Mucosa of rectum (tissue), 2 donors: ENCODE measurements at regions not wholly inside any gene's neighbourhood (a gene's known extent, or its start where the extent isn't known, plus 50 kb on each side); places are given as distances from the start of the nearest gene placed in this dataset.

Source experiments
- H3K27ac ChIP-seq, 2 donors: one replicate each; pipeline ENCODE4 v1.7.0; 2013; ENCODE audit warnings: inconsistent platforms in 2 of 2, low read depth in 2 of 2, low read length in 2 of 2
- H3K27me3 ChIP-seq, 2 donors: one replicate each; pipeline ENCODE4 v1.7.0; 2013; ENCODE audit warnings: low read length in 2 of 2; ENCODE audit not compliant: control insufficient read depth in 2 of 2, insufficient read depth in 2 of 2
- H3K36me3 ChIP-seq, 2 donors: one replicate each; pipeline ENCODE4 v1.7.0; 2013; ENCODE audit warnings: low read length in 2 of 2; ENCODE audit not compliant: control insufficient read depth in 2 of 2, insufficient read depth in 2 of 2
- H3K4me1 ChIP-seq, 2 donors: one replicate each; pipeline ENCODE4 v1.7.0; 2013; ENCODE audit warnings: low read length in 2 of 2, mild to moderate bottlenecking in 1 of 2; ENCODE audit not compliant: control insufficient read depth in 2 of 2, insufficient read depth in 2 of 2
- H3K4me3 ChIP-seq, 2 donors: one replicate each; pipeline ENCODE4 v1.7.0; 2013; ENCODE audit warnings: low read length in 2 of 2
- H3K9ac ChIP-seq, 2 donors: one replicate each; pipeline ENCODE4 v1.7.0; 2013; ENCODE audit warnings: low read length in 2 of 2, low read depth in 1 of 2, mild to moderate bottlenecking in 1 of 2
- H3K9me3 ChIP-seq, 2 donors: one replicate each; pipeline ENCODE4 v1.7.0; 2013; ENCODE audit warnings: low read length in 2 of 2; ENCODE audit not compliant: control insufficient read depth in 2 of 2
- donor health status: healthy.
- donor health status: Normal muscosa, but diverticular disease.

DNA sequence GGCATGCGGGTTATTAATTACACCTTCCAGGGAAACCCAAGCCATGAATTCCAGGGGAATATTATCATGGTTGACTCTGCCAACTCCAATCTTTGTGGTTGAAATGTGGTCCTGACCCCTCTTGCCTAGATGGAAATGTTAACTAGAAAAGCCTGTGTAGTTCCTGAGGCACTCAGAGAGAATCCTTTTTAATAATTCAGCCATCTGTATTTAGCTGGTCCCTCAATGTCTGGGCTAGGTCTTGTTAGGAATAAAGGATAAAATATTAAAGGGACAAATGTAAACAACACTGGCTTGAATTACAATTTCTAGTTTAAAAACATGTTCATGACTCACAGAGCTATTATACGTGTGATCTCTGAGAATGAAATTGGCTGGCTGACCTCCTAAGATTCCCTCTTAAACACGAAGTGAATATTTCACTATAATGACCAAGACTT is 435.2 kb upstream of the SUCLG2 start:
- no peaks in the 10 kb centered on the region for H3K9me3 ChIP-seq
- no peaks in the 10 kb centered on the region for H3K36me3 ChIP-seq
- H3K4me3 ChIP-seq = no peak overlapping the region
- H3K27me3 ChIP-seq = no peaks in the 10 kb centered on the region
- H3K27ac ChIP-seq = no peak overlapping the region
- H3K4me1 ChIP-seq = no peaks in the 10 kb centered on the region
- no peak overlapping the region for H3K9ac ChIP-seq

DNA sequence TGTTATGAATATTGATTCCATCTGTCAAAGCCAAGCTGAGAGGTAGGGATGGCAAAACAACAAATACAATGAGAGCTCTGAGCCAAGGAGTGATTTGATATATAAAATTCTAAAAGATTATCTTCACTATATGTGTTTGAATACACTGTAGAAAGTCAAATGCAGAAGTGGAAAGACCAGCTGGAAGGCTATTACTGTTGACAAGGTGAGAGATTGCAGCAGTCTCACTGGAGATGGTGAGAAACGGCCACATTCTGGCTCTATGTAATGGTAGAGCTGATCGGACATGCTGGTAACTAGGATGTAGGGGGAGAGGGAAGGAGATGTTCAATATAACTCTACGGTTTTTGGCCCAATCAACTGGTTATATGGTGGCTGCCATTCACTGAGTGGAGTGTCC is 434.2 kb upstream of the SUCLG2 start:
- Histone ChIP-seq H3K4me1 (no peaks in the 10 kb centered on the region), H3K9me3 (no peaks in the 10 kb centered on the region), H3K36me3 (no peaks in the 10 kb centered on the region), H3K27me3 (no peaks in the 10 kb centered on the region), H3K9ac (no peak overlapping the region), H3K4me3 (no peak overlapping the region), H3K27ac (no peak overlapping the region)

DNA sequence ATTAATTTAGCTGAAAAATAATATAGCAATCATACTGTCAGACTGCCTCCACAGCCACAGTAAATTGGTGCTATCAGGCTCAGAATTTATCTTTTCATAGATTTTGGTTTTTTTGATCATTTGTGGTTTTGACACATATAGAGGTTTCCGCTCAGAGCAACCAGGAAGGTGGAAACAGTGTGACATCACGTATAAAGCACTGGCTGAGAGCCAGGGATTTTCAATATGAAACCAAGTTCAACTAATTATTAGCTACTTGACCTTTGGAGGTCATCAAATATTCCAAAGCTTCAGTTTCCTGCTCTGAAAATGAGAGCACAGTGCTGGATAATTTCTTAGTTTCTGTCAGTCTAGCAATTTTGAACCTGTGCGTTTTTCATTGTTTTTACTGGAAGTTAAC is 433.8 kb upstream of the SUCLG2 start:
- no peak overlapping the region for H3K4me3 ChIP-seq
- no peaks in the 10 kb centered on the region for H3K9me3 ChIP-seq
- H3K27ac ChIP-seq = no peak overlapping the region
- H3K9ac ChIP-seq = no peak overlapping the region
- H3K36me3 ChIP-seq = no peaks in the 10 kb centered on the region
- H3K4me1 ChIP-seq = no peaks in the 10 kb centered on the region
- H3K27me3 ChIP-seq = no peaks in the 10 kb centered on the region

DNA sequence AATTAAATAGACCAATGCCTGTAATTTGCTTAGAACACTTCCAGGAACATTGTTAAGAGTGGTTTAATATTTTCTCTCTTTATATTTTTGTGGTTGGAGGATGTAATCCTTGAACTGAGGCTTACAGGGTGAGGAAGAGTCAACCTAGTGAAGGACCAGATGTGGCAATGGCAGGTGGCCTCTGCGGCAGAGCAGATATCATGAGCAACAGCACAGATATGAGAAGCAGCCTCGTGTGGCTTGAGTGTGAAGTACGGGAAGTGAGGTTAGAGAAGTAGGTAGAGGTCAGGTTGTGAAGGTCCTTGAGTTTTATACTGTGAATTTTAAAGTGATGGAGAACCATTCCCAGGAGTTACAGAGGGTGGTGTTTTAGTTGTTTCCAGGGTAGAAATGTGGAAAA is 417.6 kb upstream of the SUCLG2 start:
- H3K27me3 ChIP-seq = no peaks in the 10 kb centered on the region
- no peaks in the 10 kb centered on the region for H3K4me1 ChIP-seq
- no peak overlapping the region for H3K4me3 ChIP-seq
- no peaks in the 10 kb centered on the region for H3K9me3 ChIP-seq
- no peaks in the 10 kb centered on the region for H3K36me3 ChIP-seq
- H3K27ac ChIP-seq = no peak overlapping the region
- no peak overlapping the region for H3K9ac ChIP-seq

DNA sequence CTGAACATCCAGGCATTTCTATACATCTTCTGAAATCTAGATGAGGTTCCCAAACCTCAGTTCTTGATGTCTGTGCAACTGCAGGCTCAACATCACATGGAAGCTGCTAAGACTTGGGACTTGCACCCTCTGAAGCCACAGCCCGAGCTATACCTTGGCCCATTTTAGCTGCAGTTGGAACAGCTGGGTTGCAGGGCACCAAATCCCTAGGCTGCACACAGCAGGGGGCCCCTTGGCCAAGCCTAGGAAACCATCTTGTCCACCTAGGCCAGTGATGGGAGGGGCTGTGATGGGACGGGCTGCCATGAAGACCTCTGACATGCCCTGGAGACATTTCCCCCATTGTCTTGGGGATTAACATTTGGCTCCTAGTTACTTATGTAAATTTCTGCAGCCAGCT is 415.8 kb upstream of the SUCLG2 start:
- Histone ChIP-seq H3K27ac (no peak overlapping the region), H3K27me3 (no peaks in the 10 kb centered on the region), H3K36me3 (no peaks in the 10 kb centered on the region), H3K9ac (no peak overlapping the region), H3K4me1 (no peaks in the 10 kb centered on the region), H3K4me3 (no peak overlapping the region), H3K9me3 (no peaks in the 10 kb centered on the region)

DNA sequence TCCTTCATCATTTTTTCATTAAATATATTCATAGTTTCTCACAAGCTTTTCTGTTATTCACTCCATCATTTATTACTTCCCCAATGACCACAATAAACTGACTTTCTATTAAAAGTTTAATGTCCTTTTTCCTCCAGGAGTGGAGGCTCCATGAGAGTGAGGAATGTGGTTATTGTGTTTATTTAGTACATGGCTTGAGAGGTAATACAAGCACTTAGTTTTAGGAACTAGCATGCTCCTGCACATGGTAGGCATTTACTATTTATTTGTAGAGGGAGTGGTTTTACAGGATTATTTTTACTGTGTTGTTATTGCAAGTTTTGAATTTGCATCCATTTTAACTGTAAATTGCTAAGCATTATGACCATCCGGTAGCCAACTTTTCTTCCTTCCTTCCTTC is 412.9 kb upstream of the SUCLG2 start:
- no peak overlapping the region for H3K9ac ChIP-seq

DNA sequence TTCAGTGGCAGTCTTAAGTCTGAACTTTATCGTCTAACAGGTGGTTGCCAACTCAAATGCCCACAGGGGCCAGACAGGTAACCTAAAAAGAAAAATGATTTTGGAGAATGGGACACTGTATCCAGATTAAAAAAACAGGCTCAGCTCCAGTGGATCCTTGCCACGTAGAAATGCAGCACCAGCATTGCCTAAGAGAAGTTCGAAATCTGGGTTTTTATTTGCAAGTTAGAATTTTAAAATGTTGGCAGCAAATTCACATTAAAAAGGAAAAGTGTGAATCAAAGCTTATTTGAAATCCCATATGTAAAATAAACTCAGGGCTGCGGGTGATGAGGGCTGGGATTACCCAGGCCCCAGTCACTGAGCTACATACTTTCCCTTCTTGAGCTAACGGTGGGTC is 408.5 kb upstream of the SUCLG2 start:
- Histone ChIP-seq H3K9ac (no peak overlapping the region), H3K27ac (no peak overlapping the region), H3K4me1 (peaks cover 0 to 3% of the 10 kb centered on the region in 2 donors), H3K4me3 (no peak overlapping the region), H3K36me3 (no peaks in the 10 kb centered on the region), H3K27me3 (no peaks in the 10 kb centered on the region), H3K9me3 (no peaks in the 10 kb centered on the region)

More for the DNA sequence above, 412.9 kb upstream of the SUCLG2 start:
- Histone ChIP-seq H3K9me3 (no peaks in the 10 kb centered on the region), H3K27me3 (no peaks in the 10 kb centered on the region), H3K27ac (no peak overlapping the region), H3K4me3 (no peak overlapping the region), H3K4me1 (no peaks in the 10 kb centered on the region), H3K36me3 (no peaks in the 10 kb centered on the region)

DNA sequence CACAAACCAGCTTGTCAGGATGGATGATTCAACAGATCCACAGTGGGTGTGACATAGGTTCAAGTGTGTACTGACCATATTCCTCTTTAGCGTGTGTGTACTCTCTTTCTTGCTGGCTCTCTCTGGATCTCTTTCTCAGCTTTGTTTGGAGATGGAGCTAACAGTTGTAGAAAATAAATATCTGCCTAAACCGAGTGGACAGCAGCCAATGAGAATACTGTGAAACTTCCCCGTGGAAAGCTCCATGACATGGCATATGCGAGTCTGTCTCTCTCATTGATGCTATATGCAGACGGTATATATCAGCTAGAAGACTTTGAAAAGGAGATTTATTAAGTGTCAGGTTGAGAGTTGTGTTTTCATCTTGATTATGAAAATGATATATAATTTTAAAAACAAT is 406.5 kb upstream of the SUCLG2 start:
- no peak overlapping the region for H3K4me3 ChIP-seq
- H3K27me3 ChIP-seq = no peaks in the 10 kb centered on the region
- H3K9me3 ChIP-seq = no peaks in the 10 kb centered on the region
- peaks cover 3% of the 10 kb centered on the region in 2 donors for H3K4me1 ChIP-seq
- no peaks in the 10 kb centered on the region for H3K36me3 ChIP-seq
- H3K9ac ChIP-seq = no peak overlapping the region
- H3K27ac ChIP-seq = no peak overlapping the region

DNA sequence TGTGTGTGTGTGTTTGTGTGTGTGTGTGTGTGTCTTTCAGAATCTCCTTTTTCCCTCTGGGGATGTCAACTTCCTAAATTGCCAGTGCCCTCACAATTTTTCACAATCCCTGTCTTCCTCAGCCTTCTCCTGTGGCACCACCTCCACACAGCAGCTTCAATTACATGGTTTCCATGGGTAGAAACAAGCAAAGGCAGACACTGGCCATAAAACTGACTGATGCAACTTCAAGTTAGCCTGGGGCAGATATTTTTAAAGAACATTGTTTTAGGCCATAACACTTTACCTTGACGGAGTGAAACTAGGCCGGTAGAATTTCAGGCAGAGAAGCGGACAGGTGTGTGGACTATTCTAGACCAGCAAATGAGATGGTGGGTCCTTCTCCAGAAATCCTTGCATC is 405.8 kb upstream of the SUCLG2 start:
- Histone ChIP-seq H3K4me1 (peaks cover 3 to 6% of the 10 kb centered on the region in 2 donors), H3K27me3 (no peaks in the 10 kb centered on the region), H3K36me3 (no peaks in the 10 kb centered on the region), H3K27ac (no peak overlapping the region), H3K4me3 (no peak overlapping the region), H3K9me3 (no peaks in the 10 kb centered on the region), H3K9ac (no peak overlapping the region)

DNA sequence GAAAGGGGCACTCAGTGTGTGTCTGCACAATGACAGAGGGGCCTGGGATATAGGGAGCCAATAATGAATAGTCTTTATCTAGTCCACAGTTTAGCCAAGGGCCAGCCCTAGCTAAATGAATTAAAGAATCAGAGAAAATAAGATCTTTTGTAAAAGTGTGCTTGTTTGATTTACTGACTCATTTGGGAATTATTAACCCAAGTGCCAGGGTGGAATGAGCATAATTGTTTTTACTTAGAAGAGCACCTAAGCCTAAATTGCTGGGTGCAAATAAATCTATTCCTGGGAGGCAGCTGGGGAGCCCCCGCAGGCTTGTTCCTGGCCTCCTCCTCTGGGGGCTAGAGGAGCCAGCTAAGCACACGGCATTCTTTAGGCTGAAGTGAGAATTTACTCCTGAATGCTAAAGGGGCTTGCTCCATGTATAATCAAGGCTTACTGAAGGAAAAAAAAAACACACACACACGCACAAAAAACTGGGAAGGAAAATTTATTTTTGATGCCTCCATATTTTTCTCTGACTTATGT is 405.3 kb upstream of the SUCLG2 start:
- Histone ChIP-seq H3K36me3 (no peaks in the 10 kb centered on the region), H3K4me1 (peaks cover 3 to 6% of the 10 kb centered on the region in 2 donors), H3K4me3 (no peak overlapping the region), H3K9me3 (no peaks in the 10 kb centered on the region), H3K27me3 (no peaks in the 10 kb centered on the region), H3K27ac (no peak overlapping the region), H3K9ac (no peak overlapping the region)
